ENCODE measurements at regions not wholly inside any gene's neighbourhood (a gene's known extent, or its start where the extent isn't known, plus 50 kb on each side); places are given as distances from the start of the nearest gene placed in this dataset.

- TF ChIP-seq EZH2 (IDR thresholded peaks at IDR 0.05) (no peak), CTCF (IDR thresholded peaks at IDR 0.05) (no peak)
Measured at GRCh38 chr15:81567924-81568323, 193.9 kb upstream of the TMC3 start.

Measured in neural progenitor cell (in vitro differentiated cells).